Activated CD8-positive, alpha-beta memory T cell treated with anti-CD3 and anti-CD28 coated beads for 36 hours (primary cell): ENCODE measurements at regions not wholly inside any gene's neighbourhood (a gene's known extent, or its start where the extent isn't known, plus 50 kb on each side); places are given as distances from the start of the nearest gene placed in this dataset.

Source experiments
- CTCF ChIA-PET: fragments of 350-600 bp; sonication (Branson Sonifier 250); formaldehyde crosslinking; loops from one replicate; lab custom pipeline; 2021; ENCODE audit warnings: antibody characterized with exemption; lab: Charles Lee
- POLR2A ChIA-PET: fragments of 350-600 bp; sonication (Branson Sonifier 250); formaldehyde crosslinking; loops from one replicate; lab custom pipeline; 2021; ENCODE audit warnings: antibody characterized with exemption; lab: Charles Lee

GRCh38 chr4:144298519-144298918 is 158.0 kb upstream of the GYPA start:
- ChIA-PET POLR2A (no interaction called here), CTCF (no interaction called here)

GRCh38 chr4:144300616-144301015 is 160.1 kb upstream of the GYPA start:
- ChIA-PET POLR2A (no interaction called here), CTCF (no interaction called here)

- CTCF ChIA-PET, result no interaction called here
Observed at GRCh38 chr4:144302704-144303536, 162.4 kb upstream of the GYPA start.

GRCh38 chr4:144304025-144304424 is 163.5 kb upstream of the GYPA start:
- POLR2A ChIA-PET, result no interaction called here
- CTCF ChIA-PET, result no interaction called here

More at GRCh38 chr4:144302704-144303536, 162.4 kb upstream of the GYPA start:
- POLR2A ChIA-PET, result no interaction called here

- POLR2A ChIA-PET, result no interaction called here
- CTCF ChIA-PET, result no interaction called here
Observed at GRCh38 chr4:144310535-144310934, 170.0 kb upstream of the GYPA start.

- ChIA-PET CTCF (no interaction called here), POLR2A (no interaction called here)
Observed at GRCh38 chr4:144313370-144313769, 172.9 kb upstream of the GYPA start.

GRCh38 chr4:144316869-144317268 is 176.4 kb upstream of the GYPA start:
- POLR2A ChIA-PET, result no interaction called here

GRCh38 chr4:144318797-144319196 is 178.3 kb upstream of the GYPA start:
- CTCF ChIA-PET, result no interaction called here
- POLR2A ChIA-PET, result no interaction called here

More at GRCh38 chr4:144316869-144317268, 176.4 kb upstream of the GYPA start:
- CTCF ChIA-PET, result no interaction called here

- CTCF ChIA-PET, result no interaction called here
- POLR2A ChIA-PET, result no interaction called here
Observed at GRCh38 chr4:144336633-144337032, 196.1 kb upstream of the GYPA start.

- POLR2A ChIA-PET, result no interaction called here
- CTCF ChIA-PET, result no interaction called here
Observed at GRCh38 chr4:144338148-144338547, 197.6 kb upstream of the GYPA start.

- CTCF ChIA-PET, result no interaction called here
- POLR2A ChIA-PET, result no interaction called here
Observed at GRCh38 chr4:144338834-144339233, 198.3 kb upstream of the GYPA start.

- CTCF ChIA-PET, result no interaction called here
- POLR2A ChIA-PET, result no interaction called here
Observed at GRCh38 chr4:144340931-144341330, 200.4 kb upstream of the GYPA start.

GRCh38 chr4:144342949-144343760 is 202.6 kb upstream of the GYPA start:
- CTCF ChIA-PET, result no interaction called here
- POLR2A ChIA-PET, result no interaction called here

GRCh38 chr4:144347121-144347520 is 206.6 kb upstream of the GYPA start:
- ChIA-PET POLR2A (no interaction called here), CTCF (no interaction called here)

- ChIA-PET CTCF (no interaction called here), POLR2A (no interaction called here)
Observed at GRCh38 chr4:144350706-144351105, 210.2 kb upstream of the GYPA start.

GRCh38 chr4:144351306-144351705 is 210.8 kb upstream of the GYPA start:
- ChIA-PET CTCF (no interaction called here), POLR2A (no interaction called here)

GRCh38 chr4:144353292-144353691 is 212.8 kb upstream of the GYPA start:
- POLR2A ChIA-PET, result no interaction called here
- CTCF ChIA-PET, result no interaction called here

GRCh38 chr4:144355811-144356757 is 215.6 kb upstream of the GYPA start:
- ChIA-PET POLR2A (no interaction called here), CTCF (interaction anchor here (1.2 kb wide), 1 partner anchor 8 kb away, joined by 3 read pairs; no protein-coding TSS in a partner anchor)

GRCh38 chr4:144356941-144357381 is 216.4 kb upstream of the GYPA start:
- CTCF ChIA-PET, result no interaction called here
- POLR2A ChIA-PET, result no interaction called here

GRCh38 chr4:144357975-144358374 is 217.5 kb upstream of the GYPA start:
- POLR2A ChIA-PET, result no interaction called here
- CTCF ChIA-PET, result no interaction called here
